PC-3 (cell line): ENCODE measurements at regions not wholly inside any gene's neighbourhood (a gene's known extent, or its start where the extent isn't known, plus 50 kb on each side); places are given as distances from the start of the nearest gene placed in this dataset.

ENCODE experiments used
- ATAC-seq: fragments of 200-7000 bp; cut with Tn5 transposase; 2 replicates; pipeline ENCODE4 v1.9.1; 2020; ENCODE audit warnings: mild to moderate bottlenecking, moderate library complexity
- BruUV-seq: library from RNA; stranded (reverse); fragments of 400-500 nt; replicated peaks from 2 replicates; lab custom pipeline; 2021; lab: Mats Ljungman, UMichigan
- CTCF ChIA-PET: fragments of 300-600 bp; sonication (Branson Sonifier 250); formaldehyde crosslinking; loops from one replicate; lab custom pipeline; 2022; ENCODE audit warnings: antibody characterized with exemption; lab: Charles Lee
- POLR2A ChIA-PET: fragments of 300-600 bp; sonication (Branson Sonifier 250); formaldehyde crosslinking; loops from one replicate; lab custom pipeline; 2022; ENCODE audit warnings: antibody characterized with exemption; ENCODE audit not compliant: unreplicated experiment; lab: Charles Lee
- DNase-seq: peaks from one replicate; pipeline ENCODE4 v3.0.0-alpha.2; 2015
- H2AFZ ChIP-seq: fragments of 300-600 bp; sonication (generic); 2 replicates; pipeline ENCODE4 v1.6.0; 2016; ENCODE audit warnings: antibody characterized with exemption, low read length
- H3F3A ChIP-seq: fragments of 300-600 bp; sonication (generic); one replicate; pipeline ENCODE4 v1.6.0; 2017; ENCODE audit warnings: antibody characterized with exemption, low read length, control low read depth, mild to moderate bottlenecking; ENCODE audit not compliant: unreplicated experiment
- H3K27ac ChIP-seq: fragments of 300-600 bp; sonication (generic); 2 replicates; pipeline ENCODE4 v1.5.1; 2016; ENCODE audit warnings: mild to moderate bottlenecking, low read length
- H3K27me3 ChIP-seq: fragments of 300-600 bp; sonication (generic); 2 replicates; pipeline ENCODE4 v1.6.1; 2016; ENCODE audit warnings: low read length, mixed read lengths
- H3K36me3 ChIP-seq: fragments of 300-600 bp; sonication (generic); 2 replicates; pipeline ENCODE4 v1.6.1; 2016; ENCODE audit warnings: low read depth, mixed run types, low read length, mixed read lengths
- H3K4me1 ChIP-seq: fragments of 300-600 bp; sonication (generic); 2 replicates; pipeline ENCODE4 v1.5.1; 2016; ENCODE audit warnings: low read length; ENCODE audit not compliant: insufficient read depth
- H3K4me2 ChIP-seq: fragments of 300-600 bp; sonication (generic); 2 replicates; pipeline ENCODE4 v1.6.0; 2016; ENCODE audit warnings: low read length
- H3K4me3 ChIP-seq: fragments of 300-600 bp; sonication (generic); 2 replicates; pipeline ENCODE4 v1.5.1; 2016; ENCODE audit warnings: mild to moderate bottlenecking, low read length, mixed read lengths
- H3K79me2 ChIP-seq: fragments of 300-600 bp; sonication (generic); 2 replicates; pipeline ENCODE4 v1.6.1; 2017; ENCODE audit warnings: low read length, mixed read lengths
- H3K9ac ChIP-seq: fragments of 300-600 bp; sonication (generic); 2 replicates; pipeline ENCODE4 v1.6.0; 2016; ENCODE audit warnings: mild to moderate bottlenecking, low read length
- H3K9me2 ChIP-seq: fragments of 300-600 bp; sonication (generic); replicated peaks from 2 replicates; pipeline ENCODE4 v1.6.1; 2016; ENCODE audit warnings: mixed run types, low read length, mixed read lengths
- H3K9me3 ChIP-seq: fragments of 300-600 bp; sonication (generic); 2 replicates; pipeline ENCODE4 v1.6.1; 2016; ENCODE audit warnings: low read length, mixed read lengths
- H4K20me1 ChIP-seq: fragments of 300-600 bp; sonication (generic); 2 replicates; pipeline ENCODE4 v1.6.1; 2016; ENCODE audit warnings: low read length, mixed read lengths
- CTCF ChIP-seq: fragments of 300-600 bp; sonication (generic); conservative IDR thresholded peaks from 2 replicates; pipeline ENCODE4 v1.5.1; 2017; ENCODE audit warnings: antibody characterized with exemption, low read depth, mild to moderate bottlenecking, low read length
- EZH2 ChIP-seq: fragments of 300-600 bp; sonication (generic); IDR thresholded peaks from one replicate; pipeline ENCODE4 v1.6.1; 2017; ENCODE audit warnings: antibody characterized with exemption, mild to moderate bottlenecking, low read length; ENCODE audit not compliant: unreplicated experiment
- EZH2phosphoT487 ChIP-seq: fragments of 300-600 bp; sonication (generic); IDR thresholded peaks from 2 replicates; pipeline ENCODE4 v1.6.1; 2018; ENCODE audit warnings: mild to moderate bottlenecking, antibody characterized with exemption, low read length, borderline replicate concordance
- intact Hi-C: fragments of 100-400 bp; cut with micrococcal nuclease; formaldehyde crosslinking; loops from 2 replicates; pipeline ENCODE4 v1.9.0; 2023

GRCh38 chr18:47458483-47458882 lies 207.0 kb upstream of the SKOR2 start:
- Histone ChIP-seq H2AFZ (no peak overlapping the region), H3F3A (no peaks in the 10 kb centered on the region), H4K20me1 (no peaks in the 10 kb centered on the region), H3K36me3 (no peaks in the 10 kb centered on the region), H3K27me3 (no peaks in the 10 kb centered on the region), H3K9me2 (no peaks in the 10 kb centered on the region), H3K4me3 (no peak overlapping the region), H3K4me2 (no peak overlapping the region), H3K9ac (no peak overlapping the region), H3K79me2 (no peaks in the 10 kb centered on the region), H3K4me1 (no peaks in the 10 kb centered on the region), H3K27ac (no peak overlapping the region), H3K9me3 (no peaks in the 10 kb centered on the region)
- POLR2A ChIA-PET = no interaction called here
- intact Hi-C loops = no loop called here
- BruUV-seq = no TSS peak
- DNase-seq = no peak
- no peak for ATAC-seq
- CTCF ChIA-PET = no interaction called here
- no peak for TF ChIP-seq CTCF
- TF ChIP-seq EZH2 = no peak
- no peak for TF ChIP-seq EZH2phosphoT487

GRCh38 chr18:47457614-47458013 lies 206.2 kb upstream of the SKOR2 start:
- CTCF ChIA-PET = no interaction called here
- Histone ChIP-seq H3K9me3 (no peaks in the 10 kb centered on the region), H3K4me2 (no peak overlapping the region), H3K4me3 (no peak overlapping the region), H2AFZ (no peak overlapping the region), H3K79me2 (no peaks in the 10 kb centered on the region), H3K9me2 (no peaks in the 10 kb centered on the region), H3K9ac (no peak overlapping the region), H3K4me1 (no peaks in the 10 kb centered on the region), H3K27ac (no peak overlapping the region), H4K20me1 (no peaks in the 10 kb centered on the region), H3K36me3 (no peaks in the 10 kb centered on the region), H3F3A (no peaks in the 10 kb centered on the region), H3K27me3 (no peaks in the 10 kb centered on the region)
- TF ChIP-seq EZH2phosphoT487 = no peak
- TF ChIP-seq CTCF = no peak
- no peak for TF ChIP-seq EZH2
- DNase-seq (no peak), ATAC-seq (no peak)
- POLR2A ChIA-PET = no interaction called here
- BruUV-seq = no TSS peak
- intact Hi-C loops = no loop called here

- CTCF ChIA-PET = no interaction called here
- intact Hi-C loops = no loop called here
- TF ChIP-seq CTCF = no peak
- no peak for ATAC-seq
- DNase-seq = no peak
- H3K9ac ChIP-seq = no peak overlapping the region
- no peaks in the 10 kb centered on the region for H3K79me2 ChIP-seq
- no peaks in the 10 kb centered on the region for H3K4me1 ChIP-seq
- H3K27ac ChIP-seq = no peak overlapping the region
- H3K36me3 ChIP-seq = no peaks in the 10 kb centered on the region
- H3K4me3 ChIP-seq = no peak overlapping the region
- no peaks in the 10 kb centered on the region for H3K9me3 ChIP-seq
- POLR2A ChIA-PET = no interaction called here
- no peaks in the 10 kb centered on the region for H3F3A ChIP-seq
- BruUV-seq = no TSS peak
- no peak overlapping the region for H3K4me2 ChIP-seq
- no peaks in the 10 kb centered on the region for H3K27me3 ChIP-seq
- H2AFZ ChIP-seq = no peak overlapping the region
- H4K20me1 ChIP-seq = no peaks in the 10 kb centered on the region
- H3K9me2 ChIP-seq = no peaks in the 10 kb centered on the region
Observed at GRCh38 chr18:47453038-47453437, 201.6 kb upstream of the SKOR2 start.
